HL-60 (cell line): ENCODE measurements at regions not wholly inside any gene's neighbourhood (a gene's known extent, or its start where the extent isn't known, plus 50 kb on each side); places are given as distances from the start of the nearest gene placed in this dataset.

ENCODE experiments used
- DNase-seq, 2 experiments: peaks; one replicate each; pipeline ENCODE4 v3.0.0-alpha.2; 2010 to 2020; ENCODE audit warnings: low read depth in 1 of 2, low spot score in 1 of 2
- H3K27ac ChIP-seq: fragments of 250-450 bp; sonication (Bioruptor Pico); replicated peaks from 2 replicates; pipeline ENCODE4 v1.5.1; 2020; ENCODE audit warnings: mild to moderate bottlenecking, moderate library complexity
- H3K27me3 ChIP-seq: fragments of 250-450 bp; sonication (Bioruptor Pico); 2 replicates; pipeline ENCODE4 v1.5.1; 2021; ENCODE audit warnings: mild to moderate bottlenecking, moderate library complexity; ENCODE audit not compliant: insufficient read depth, poor library complexity, severe bottlenecking
- H3K4me3 ChIP-seq: replicated peaks from 2 replicates; pipeline ENCODE4 v1.5.1; 2011; ENCODE audit warnings: mild to moderate bottlenecking, control low read depth, low read length; ENCODE audit not compliant: insufficient read depth
- CTCF ChIP-seq: IDR thresholded peaks from one replicate; pipeline ENCODE4 v1.5.1; 2011; ENCODE audit warnings: low read length, control low read depth, inconsistent platforms; ENCODE audit not compliant: insufficient read depth
- GABPA ChIP-seq: IDR thresholded peaks from 2 replicates; pipeline ENCODE4 v1.6.1; 2012; ENCODE audit warnings: low read depth
- POLR2AphosphoS5 ChIP-seq: IDR thresholded peaks from 2 replicates; pipeline ENCODE4 v1.6.1; 2012; ENCODE audit warnings: low read depth
- REST ChIP-seq: IDR thresholded peaks from 2 replicates; pipeline ENCODE4 v1.6.1; 2012; ENCODE audit warnings: low read depth; ENCODE audit not compliant: insufficient replicate concordance
- SPI1 ChIP-seq: IDR thresholded peaks from 2 replicates; pipeline ENCODE4 v1.6.1; 2012; ENCODE audit warnings: low read depth, mild to moderate bottlenecking, borderline replicate concordance

GRCh38 chr2:208978946-208979345 is 444.9 kb upstream of the MAP2 start:
- DNase-seq, result no peak
- no peak overlapping the region for H3K27ac ChIP-seq
- TF ChIP-seq CTCF (no peak), GABPA (no peak), REST (no peak), SPI1 (no peak), POLR2AphosphoS5 (no peak)
- H3K4me3 ChIP-seq, result no peak overlapping the region
- H3K27me3 ChIP-seq, result no peaks in the 10 kb centered on the region

GRCh38 chr2:208980321-208980720 is 443.5 kb upstream of the MAP2 start:
- no peaks in the 10 kb centered on the region for H3K27me3 ChIP-seq
- no peak overlapping the region for H3K4me3 ChIP-seq
- no peak for DNase-seq
- no peak overlapping the region for H3K27ac ChIP-seq
- TF ChIP-seq GABPA, result no peak
- no peak for TF ChIP-seq SPI1
- TF ChIP-seq REST, result no peak
- no peak for TF ChIP-seq POLR2AphosphoS5
- TF ChIP-seq CTCF, result no peak

- TF ChIP-seq CTCF (no peak), REST (no peak)
- Histone ChIP-seq H3K4me3 (no peak overlapping the region), H3K27me3 (no peaks in the 10 kb centered on the region), H3K27ac (no peak overlapping the region)
- no peak for DNase-seq
These were observed 441.0 kb upstream of the MAP2 start for GRCh38 chr2:208982831-208983230.
